Suprapubic skin (tissue), 4 donors: ENCODE measurements at regions not wholly inside any gene's neighbourhood (a gene's known extent, or its start where the extent isn't known, plus 50 kb on each side); places are given as distances from the start of the nearest gene placed in this dataset.

ENCODE experiments used
- POLR2A ChIP-seq, 2 donors: fragments of 450-650 bp; IDR thresholded peaks; one replicate each; pipeline ENCODE4 v1.6.1; 2017; ENCODE audit warnings: antibody characterized with exemption in 2 of 2, mild to moderate bottlenecking in 2 of 2, moderate library complexity in 2 of 2
- POLR2AphosphoS5 ChIP-seq, 3 donors: sonication (generic); formaldehyde crosslinking; IDR thresholded peaks; one replicate each; pipeline ENCODE4 v1.6.1; 2017; ENCODE audit warnings: antibody characterized with exemption in 3 of 3
- TF ChIP-seq, protein P1 (sequence below), 2 donors: fragments of 200-600 bp in 1 of 2; fragments of 450-650 bp in 1 of 2; sonication (generic) in 1 of 2; IDR thresholded peaks; one replicate each; pipeline ENCODE4 v1.5.1; 2016 to 2019; ENCODE audit warnings: antibody characterized with exemption in 2 of 2, mild to moderate bottlenecking in 1 of 2, moderate library complexity in 1 of 2

DNA sequence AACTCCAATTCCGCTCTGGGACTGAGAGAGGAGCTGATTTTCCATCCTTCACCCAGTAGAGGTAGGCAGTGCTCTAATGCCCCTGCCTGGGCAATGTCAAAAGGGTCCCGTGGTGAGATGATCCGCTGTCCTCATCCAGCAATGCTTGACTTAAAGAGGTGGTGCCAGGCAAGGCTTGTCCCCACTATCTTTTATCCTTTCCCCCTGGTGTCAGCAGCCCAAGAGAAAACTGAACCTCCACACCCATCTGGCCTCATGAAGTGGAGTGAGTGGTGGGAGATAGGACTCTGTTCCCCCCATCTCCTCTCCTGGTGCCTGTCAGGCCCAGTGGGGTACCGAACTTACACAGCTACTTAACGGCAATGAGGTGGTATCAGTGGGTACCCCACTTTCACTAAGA is 107.1 kb downstream of the ABHD5 start:
- TF ChIP-seq POLR2AphosphoS5 (IDR thresholded peaks at IDR 0.05) (no peak), POLR2A (IDR thresholded peaks at IDR 0.05) (no peak)
- TF ChIP-seq, protein P1, sequence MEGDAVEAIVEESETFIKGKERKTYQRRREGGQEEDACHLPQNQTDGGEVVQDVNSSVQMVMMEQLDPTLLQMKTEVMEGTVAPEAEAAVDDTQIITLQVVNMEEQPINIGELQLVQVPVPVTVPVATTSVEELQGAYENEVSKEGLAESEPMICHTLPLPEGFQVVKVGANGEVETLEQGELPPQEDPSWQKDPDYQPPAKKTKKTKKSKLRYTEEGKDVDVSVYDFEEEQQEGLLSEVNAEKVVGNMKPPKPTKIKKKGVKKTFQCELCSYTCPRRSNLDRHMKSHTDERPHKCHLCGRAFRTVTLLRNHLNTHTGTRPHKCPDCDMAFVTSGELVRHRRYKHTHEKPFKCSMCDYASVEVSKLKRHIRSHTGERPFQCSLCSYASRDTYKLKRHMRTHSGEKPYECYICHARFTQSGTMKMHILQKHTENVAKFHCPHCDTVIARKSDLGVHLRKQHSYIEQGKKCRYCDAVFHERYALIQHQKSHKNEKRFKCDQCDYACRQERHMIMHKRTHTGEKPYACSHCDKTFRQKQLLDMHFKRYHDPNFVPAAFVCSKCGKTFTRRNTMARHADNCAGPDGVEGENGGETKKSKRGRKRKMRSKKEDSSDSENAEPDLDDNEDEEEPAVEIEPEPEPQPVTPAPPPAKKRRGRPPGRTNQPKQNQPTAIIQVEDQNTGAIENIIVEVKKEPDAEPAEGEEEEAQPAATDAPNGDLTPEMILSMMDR (IDR thresholded peaks at IDR 0.05), result no peak
